ENCODE measurements at regions not wholly inside any gene's neighbourhood (a gene's known extent, or its start where the extent isn't known, plus 50 kb on each side); places are given as distances from the start of the nearest gene placed in this dataset.

DNA sequence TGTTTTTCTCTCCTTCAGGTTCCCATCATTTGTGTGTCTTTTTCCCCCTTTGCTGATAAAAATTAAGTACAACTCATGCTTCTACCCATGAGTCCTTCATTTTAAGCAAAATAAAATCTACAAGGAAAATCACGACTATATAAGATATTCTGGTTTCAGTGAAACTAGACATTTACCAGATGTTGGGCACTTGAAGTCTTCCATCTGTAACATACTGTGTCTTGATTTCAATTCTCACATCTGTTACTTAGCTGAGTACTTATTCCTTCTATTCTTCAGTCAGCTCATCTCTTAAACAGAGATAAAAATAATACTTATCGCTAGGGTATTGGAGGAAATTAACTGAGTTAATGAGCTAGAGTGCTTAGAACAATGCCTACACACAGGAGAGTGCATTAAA lies 893.0 kb upstream of the SOX9 start:
- in situ Hi-C loops (cut with HindIII; ENCODE audit: low sequenced_read_pairs) = no loop called here

DNA sequence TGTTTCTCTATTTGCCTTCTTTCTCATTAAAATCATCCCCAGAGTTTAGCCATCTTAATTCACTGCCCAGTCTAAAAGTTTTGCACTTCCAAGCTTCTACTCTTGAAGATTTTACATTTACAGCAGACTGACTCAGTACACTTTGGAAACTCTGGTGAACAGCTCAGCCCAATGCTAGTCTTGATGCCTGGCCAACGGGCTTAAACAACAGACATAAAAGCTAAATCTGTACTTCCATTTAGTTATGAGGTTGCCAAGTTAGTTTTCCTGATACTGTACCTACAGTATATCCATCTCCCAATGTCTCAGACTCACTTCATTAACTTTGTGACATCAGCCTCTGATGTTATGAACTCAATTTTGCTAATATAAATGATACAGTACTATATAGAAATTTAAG lies 891.8 kb upstream of the SOX9 start:
- in situ Hi-C loops (cut with HindIII; ENCODE audit: low sequenced_read_pairs) = no loop called here

DNA sequence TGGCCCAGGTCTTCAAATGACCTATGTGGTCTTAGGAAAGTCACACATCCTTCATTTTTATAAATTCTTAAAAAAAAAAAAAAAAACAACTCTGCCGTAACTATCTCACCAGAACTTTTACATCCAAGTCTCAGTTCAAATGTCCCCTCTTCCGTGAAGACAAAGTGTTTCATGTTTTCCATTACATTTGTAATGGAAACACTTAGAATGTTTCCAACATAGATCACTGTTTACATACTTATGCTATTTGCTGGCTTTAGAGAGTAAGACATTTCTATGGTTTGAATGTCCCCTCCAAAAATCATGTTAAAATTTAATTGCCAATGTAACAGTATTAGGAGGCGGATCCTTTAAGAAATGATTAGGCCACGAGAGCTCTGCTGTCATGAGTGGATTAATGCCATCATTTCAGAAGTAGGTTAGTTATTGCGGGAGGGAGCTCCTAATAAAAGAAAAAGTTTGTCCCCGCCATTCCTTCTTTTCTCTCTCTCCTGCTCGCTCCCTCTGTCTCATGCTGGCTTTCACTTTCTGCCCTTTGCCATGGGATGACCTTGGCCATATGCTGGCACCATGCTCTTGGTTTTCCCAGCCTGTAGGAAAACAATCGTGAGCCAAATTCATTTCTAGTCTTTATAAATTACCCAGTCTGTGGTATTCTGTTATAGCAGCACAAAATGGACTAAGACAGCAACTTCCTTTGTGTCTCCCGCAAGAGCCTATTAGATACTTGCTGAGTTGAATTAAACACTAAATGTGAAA lies 887.8 kb upstream of the SOX9 start:
- in situ Hi-C loops (cut with HindIII; ENCODE audit: low sequenced_read_pairs) = no loop called here

DNA sequence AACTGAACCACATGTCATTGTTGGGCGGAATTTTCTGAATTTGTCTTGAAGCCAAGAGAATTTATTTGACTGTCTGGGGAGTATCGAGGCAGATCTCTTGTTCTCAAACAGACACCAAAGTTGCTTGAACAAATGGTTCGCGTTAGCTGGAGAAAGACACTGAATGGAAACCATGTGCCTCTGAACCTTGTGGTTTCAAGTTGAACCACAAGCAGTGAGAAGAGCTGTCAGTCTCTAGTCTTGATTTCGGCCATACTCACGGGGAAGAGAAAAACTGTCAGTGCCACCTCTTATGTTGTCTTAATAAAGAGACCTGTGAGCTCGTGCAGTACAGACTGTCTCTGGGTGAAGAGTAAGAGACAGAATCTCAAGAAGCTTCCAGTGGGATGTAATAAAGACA lies 886.5 kb upstream of the SOX9 start:
- in situ Hi-C loops (cut with HindIII; ENCODE audit: low sequenced_read_pairs) = no loop called here

DNA sequence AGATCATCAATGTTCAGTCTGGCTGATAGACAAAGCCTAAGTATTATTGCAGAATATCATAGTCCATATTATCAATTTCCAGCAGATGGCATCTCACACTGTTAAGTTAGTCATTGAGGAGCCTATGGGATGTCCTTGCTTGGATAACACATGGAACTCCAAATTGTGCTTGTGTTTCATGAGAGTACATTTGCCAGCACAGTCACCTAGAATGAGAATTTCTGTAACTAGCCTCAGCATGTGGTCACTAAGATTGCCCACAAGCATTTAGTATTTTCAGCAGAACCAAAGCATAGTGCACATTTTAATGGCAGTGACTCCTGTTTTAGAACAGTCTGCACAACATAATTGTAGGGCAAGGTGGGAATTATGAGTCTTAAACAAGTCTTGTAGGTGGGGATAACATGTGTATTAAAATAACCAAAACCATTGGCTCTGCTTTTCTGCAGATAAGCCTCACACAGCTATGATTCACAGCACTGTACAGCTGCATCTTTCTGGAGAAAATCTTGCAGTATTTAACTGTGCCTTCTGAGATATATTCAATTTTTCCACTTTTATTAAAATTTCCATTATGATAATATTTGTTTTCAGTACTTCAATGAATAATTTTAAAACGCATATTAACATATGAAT lies 882.8 kb upstream of the SOX9 start:
- in situ Hi-C loops (cut with HindIII; ENCODE audit: low sequenced_read_pairs) = no loop called here

DNA sequence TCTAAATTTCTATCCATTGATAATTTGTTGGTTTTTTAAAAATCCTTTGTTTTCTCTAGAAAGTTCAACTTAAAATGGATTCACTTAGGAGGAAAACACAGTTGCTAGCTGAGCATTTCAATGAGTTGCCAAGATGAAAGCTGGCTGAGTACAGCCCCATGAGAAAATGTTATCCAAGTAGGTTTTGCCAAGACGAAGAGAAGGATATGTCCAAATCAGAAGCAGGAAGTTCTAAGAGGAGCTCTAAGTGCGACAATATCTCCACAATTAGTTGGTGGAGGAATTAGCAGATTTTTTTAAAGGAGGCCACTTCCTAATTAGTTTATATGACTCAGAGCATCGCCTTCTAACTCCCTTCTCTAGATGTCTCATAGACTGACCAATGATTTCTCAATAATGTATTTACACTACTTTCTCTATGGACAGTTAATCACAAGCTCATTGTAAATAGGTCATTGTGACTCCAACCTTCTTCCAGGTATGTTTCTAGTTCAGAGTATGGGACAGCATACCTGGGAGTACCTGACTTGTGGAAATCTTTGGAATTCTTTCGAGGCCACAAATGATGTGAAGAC lies 873.3 kb upstream of the SOX9 start:
- in situ Hi-C loops (cut with HindIII; ENCODE audit: low sequenced_read_pairs) = no loop called here

DNA sequence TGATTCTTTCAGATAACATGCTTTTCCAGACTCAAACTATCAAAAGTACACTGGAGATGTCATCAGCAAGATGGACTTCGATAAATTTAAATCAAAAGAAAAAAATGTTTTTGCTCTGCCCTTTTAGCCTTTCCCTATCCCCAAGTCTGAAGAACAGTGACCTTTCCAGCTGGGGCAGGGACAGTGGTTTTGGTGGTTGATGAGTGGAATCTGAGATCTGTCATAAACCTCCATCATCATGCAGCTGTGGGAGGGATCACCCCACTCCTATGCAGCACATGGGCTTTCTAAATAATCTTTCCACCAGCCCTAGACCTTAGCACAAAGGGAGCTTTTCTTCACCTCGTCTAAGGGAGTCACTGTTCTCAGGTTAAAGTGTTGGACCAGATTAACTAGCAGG lies 869.5 kb upstream of the SOX9 start:
- in situ Hi-C loops (cut with HindIII; ENCODE audit: low sequenced_read_pairs) = no loop called here

DNA sequence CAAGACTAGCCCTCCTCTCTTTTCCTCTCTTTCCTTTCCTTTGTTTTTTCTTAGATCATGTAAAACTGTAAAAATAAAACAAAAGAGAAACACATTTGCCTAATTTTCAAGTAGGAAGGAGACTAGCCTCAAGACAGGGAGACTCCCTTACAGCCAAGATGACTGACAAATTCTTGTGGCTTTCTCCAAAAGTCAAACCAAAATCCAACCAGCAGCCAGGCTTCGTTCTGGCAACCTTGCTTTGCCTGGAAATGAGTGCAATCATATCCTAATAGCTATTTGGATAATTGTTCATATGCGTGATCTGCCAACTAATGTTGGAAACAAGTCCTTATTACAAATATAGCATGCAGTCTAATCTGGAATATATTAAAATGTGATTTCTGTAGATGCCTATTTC lies 868.9 kb upstream of the SOX9 start:
- in situ Hi-C loops (cut with HindIII; ENCODE audit: low sequenced_read_pairs) = no loop called here

DNA sequence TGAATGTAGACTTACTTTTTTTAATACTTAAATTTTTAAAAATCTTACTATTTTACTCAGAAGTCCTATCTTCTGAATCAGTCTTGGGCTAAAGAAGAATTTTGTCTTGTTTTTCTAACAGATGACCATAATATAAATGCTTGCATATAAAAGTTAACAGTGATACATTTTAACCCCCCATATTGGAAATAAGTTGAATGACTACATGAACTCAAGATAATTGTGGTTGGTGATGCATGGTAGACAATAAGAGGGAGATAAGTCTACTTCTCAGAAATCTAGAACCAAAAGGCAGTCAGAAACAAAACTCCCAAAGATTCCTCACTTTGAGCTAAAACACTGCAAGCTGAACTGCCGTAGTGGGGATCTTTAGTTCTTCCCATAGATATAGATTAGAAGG lies 868.4 kb upstream of the SOX9 start:
- in situ Hi-C loops (cut with HindIII; ENCODE audit: low sequenced_read_pairs) = no loop called here

DNA sequence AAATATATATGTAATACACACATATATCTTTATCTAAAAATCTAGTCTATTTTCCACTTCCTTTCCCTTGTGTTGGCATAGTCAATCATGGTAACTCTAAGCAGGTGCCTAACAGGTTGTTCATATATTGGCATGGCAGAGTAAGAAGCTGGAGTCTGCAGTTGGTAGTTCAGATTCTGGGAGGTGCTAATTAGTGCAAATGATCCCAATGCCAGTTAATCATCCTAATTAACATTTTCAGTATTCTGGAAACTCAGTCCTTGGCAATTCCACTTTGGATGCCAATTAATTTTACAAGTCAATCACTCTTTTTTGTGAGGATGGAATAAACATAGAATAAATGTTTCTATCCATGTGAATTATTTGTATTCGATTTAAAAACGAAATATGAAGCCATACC lies 863.7 kb upstream of the SOX9 start:
- in situ Hi-C loops (cut with HindIII; ENCODE audit: low sequenced_read_pairs) = no loop called here

DNA sequence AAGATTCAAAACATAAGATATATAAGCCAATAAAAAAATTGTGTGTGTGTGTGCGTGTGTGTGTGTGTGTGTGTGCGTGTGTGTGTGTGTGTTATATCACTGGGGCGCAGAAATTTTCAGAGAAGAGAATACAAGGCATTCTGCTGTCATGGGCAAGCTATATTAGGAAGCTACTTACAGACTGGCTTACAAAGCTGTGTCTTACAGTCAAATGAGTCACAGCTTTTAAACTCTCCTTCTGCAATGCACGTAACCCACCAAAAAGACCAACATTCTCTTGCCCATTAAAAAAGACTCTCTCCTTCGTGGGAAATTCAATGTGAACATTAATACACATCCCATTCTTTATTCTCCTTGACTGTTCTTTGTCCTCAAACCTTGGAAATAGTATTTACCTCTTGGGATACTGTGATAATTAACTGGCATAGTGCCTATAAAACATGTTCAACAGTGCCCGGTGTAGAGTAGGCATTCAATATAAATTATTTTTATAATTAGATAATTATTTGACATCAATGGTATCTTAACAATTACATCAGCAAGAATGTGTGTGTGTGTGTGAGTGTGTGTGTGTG lies 860.4 kb upstream of the SOX9 start:
- in situ Hi-C loops (cut with HindIII; ENCODE audit: low sequenced_read_pairs) = no loop called here

DNA sequence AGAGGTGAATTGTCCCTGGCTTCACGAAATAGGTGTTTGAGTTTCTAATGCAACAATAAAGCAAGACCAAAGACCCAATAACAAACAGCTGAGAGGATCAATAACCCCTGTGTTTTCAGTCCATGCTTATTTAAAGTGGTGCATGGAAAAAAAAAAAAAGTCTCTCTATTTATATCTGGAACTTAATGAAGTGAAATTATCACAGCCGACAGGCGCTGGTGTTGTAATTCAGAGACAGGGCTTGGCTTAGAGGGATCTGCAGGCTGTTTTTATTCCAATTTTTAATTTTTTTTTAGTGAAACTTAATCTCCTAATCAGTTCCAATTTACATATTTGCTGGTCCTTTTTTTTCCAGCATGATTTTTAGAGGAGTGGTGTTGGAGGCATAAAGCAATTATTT lies 858.2 kb upstream of the SOX9 start:
- in situ Hi-C loops (cut with HindIII; ENCODE audit: low sequenced_read_pairs) = no loop called here

DNA sequence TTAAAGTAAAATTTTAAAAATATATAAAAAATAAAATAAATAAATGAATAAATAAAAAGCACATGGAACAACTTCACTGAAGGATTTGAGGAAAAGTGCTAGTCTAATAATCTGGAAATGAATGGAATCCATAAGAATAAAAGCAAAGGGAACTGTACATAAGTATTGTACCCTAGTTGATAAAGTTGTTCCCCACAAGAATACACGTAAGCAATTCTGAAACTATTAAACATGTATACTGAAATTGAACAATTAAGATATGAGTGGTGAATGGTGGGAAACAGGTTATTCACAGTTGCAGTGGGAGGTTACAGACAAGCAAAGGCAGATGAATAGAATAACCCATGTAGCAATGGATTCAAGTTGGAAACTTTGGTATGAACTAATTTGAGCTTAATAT lies 853.2 kb upstream of the SOX9 start:
- in situ Hi-C loops (cut with HindIII; ENCODE audit: low sequenced_read_pairs) = no loop called here

DNA sequence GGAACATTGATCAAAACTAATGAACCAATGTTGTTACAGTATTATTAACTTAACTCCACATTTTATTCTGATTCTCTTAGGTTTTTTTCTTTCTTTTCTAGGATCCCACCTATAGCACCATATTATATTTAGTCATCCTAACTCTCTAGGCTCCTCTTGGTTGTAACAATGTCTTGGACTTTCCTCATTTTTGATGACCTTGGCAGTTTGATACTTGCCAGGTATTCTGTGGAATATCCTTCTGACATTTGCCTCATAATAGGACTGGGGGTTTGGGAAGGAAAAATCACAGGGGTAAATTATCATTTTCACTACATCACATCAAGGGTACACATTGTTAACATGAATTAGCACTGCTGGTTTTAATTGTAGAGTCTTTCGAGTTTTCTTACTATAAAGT lies 851.6 kb upstream of the SOX9 start:
- in situ Hi-C loops (cut with HindIII; ENCODE audit: low sequenced_read_pairs) = no loop called here

DNA sequence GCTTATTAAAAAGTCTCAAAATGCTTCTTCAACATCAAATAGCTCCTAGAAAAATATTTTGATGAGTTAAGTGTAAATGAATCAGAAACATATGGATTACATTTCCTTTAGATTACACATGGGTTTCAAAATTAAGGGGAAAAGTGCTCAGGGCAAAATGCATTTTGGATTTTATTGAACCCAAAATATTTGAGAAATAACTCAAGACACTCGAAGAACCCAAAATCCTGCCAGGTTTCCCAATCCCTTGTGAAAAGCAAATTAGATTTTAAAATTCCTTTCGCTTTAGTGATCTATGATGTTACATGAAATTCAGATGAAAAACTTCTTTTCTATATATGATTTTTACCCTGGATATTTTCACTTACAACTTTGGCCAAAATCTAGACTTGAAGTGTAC lies 847.4 kb upstream of the SOX9 start:
- in situ Hi-C loops (cut with HindIII; ENCODE audit: low sequenced_read_pairs) = no loop called here

DNA sequence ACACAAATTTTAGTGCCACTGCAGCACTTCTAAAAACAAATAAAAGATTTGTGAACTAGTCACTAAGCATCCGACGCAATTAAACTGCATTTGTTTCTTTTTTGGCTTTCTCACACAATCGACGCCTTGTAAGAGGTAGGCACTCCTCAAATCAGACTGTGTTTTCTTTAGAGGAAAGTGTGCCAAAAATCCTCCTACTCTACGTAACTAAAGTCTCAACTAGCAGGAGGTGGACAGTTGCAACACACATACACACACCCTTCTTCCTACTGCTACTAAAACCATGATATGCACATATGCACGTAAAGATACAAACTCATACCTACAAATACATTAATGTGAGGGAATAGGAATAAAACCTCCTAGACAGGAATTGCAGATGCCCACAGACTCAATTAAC lies 844.7 kb upstream of the SOX9 start:
- in situ Hi-C loops (cut with HindIII; ENCODE audit: low sequenced_read_pairs) = no loop called here

DNA sequence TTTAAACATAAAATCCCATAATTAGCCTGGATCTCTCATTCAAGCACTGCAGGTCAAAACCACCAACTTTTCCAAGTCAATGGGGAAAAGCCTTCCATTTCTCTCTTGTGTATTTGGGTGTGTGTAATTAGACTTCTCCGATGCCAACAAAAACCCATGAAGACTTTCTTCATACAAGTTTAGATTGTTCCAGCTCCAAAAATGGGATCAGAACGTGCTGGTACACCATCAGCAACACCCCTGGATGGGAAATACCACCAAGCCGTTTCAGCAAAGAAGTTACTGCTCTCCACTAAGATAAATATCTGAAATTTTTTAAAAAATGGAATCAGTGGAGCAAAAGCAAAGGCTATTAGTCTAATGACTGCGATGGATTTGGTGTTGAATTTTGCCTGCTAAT lies 837.3 kb upstream of the SOX9 start:
- in situ Hi-C loops (cut with HindIII; ENCODE audit: low sequenced_read_pairs) = no loop called here

DNA sequence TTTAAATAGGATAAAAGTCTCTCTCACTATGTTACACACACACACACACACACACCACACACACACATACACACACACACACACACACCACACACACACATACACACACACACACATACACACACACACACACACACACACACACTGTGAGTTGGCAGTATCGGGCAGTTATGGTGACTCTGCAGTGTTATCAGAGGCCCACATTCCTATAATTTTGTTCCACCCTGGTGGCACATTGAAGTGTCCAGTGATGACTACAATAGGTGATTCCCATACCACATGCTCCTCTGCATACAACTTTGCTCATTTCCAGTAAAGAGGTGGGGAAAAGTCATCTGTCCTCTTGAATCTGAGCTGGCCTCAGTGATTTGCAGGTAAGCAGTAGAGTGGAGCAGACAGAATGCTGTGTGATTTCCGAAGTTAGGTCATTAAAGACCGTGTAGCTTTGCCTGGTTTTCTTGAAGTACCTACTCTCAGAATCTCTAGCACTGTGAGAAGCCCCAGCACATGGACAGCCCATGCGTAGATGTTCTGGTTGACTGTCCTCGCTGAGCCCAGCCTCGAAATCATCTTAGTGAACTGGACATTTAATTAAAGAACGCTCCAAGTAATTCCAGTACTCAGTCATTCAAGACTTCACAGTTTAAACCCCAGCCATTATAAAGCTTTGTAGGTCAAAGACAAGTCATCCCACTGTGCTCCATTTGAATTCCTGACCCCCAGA lies 836.6 kb upstream of the SOX9 start:
- in situ Hi-C loops (cut with HindIII; ENCODE audit: low sequenced_read_pairs) = no loop called here

DNA sequence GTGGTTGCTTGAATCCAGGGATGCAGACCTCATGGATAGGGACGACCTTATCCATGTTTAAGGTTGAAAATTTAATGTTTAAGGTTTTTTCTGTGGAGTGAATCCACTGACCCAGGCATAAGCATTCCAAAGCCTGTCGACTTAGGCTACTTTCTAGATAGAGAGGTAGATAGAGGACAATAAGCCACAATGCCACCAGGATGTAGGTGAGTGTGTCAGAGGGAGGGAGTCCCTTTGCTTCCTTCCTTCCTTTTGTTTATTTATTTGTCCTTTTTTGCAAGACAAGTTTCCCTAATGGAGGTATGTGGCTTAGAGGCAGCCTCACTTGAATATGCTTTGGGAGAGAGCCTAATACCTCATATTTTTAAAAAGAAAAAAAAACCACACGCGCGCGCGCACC lies 834.2 kb upstream of the SOX9 start:
- in situ Hi-C loops (cut with HindIII; ENCODE audit: low sequenced_read_pairs) = no loop called here

DNA sequence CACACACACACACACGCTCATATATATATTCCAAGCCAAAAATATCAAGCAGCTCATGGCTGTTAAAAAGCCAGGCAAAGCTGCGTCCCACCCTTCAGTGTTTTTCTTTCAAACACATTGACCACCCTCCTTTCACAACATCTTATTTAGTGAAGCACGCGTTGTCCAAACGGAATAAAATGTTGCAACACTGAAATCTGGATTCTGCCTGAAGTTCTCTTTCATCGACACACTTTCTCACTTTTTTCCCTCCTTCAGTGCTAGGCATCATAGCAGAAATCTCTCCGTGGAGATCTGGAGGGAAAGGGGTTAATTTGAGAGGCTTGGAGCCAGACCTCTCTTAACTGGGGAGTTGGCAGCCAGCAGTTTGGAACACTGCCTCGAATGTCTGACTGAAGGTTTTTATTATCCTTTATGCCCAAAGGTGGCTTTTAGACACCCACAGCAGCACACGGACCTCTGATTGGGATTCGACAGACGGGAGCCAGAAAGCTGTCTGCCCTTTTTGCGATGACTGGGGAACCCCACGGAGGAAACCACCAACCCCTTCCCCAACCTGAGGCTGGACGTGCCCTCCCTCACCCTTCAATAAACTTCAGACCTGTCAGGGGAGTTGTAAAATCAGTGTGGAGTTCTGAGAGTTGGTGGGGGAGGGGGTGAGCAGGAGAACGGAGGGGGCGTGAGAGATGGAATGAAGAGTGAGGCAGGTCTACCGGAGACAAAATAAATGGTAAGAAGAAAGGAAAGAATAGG lies 833.6 kb upstream of the SOX9 start:
- in situ Hi-C loops (cut with HindIII; ENCODE audit: low sequenced_read_pairs) = no loop called here

DNA sequence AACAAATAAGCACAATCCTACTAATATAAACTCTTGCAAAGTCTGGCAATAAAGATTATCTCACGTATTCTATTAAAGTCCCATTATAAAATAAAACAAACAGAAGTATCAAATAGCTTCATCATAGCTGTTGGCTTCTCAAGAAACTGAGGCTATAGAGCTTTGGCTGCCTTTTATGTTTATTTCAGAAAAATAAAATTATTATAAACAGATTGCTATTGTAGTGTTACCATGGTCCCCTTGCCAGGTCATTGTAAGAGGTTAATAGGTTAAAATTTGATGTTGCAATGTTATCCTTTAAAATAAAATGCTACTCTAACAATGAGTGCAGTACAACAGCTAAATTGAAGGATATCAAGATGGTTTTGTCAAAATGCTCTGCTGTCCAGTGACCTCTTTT lies 828.8 kb upstream of the SOX9 start:
- in situ Hi-C loops (cut with HindIII; ENCODE audit: low sequenced_read_pairs) = no loop called here

All from endothelial cell of hepatic sinusoid (primary cell).